Bronchial epithelial cell (primary cell): ENCODE measurements at regions not wholly inside any gene's neighbourhood (a gene's known extent, or its start where the extent isn't known, plus 50 kb on each side); places are given as distances from the start of the nearest gene placed in this dataset.

Experiments
- DNase-seq: peaks from one replicate; pipeline ENCODE4 v3.0.0-alpha.2; 2010; ENCODE audit warnings: low read depth
- FAIRE-seq: peaks from 2 replicates; lab custom pipeline; 2011; peaks lifted over from hg19 to GRCh38; lab: Jason Lieb, UNC
- H3K27me3 ChIP-seq: 2 replicates; pipeline ENCODE4 v1.5.1; 2011; ENCODE audit warnings: low read length; ENCODE audit not compliant: control insufficient read depth, insufficient read depth
- H3K36me3 ChIP-seq: 2 replicates; pipeline ENCODE4 v1.5.1; 2011; ENCODE audit warnings: low read length; ENCODE audit not compliant: control insufficient read depth, insufficient read depth
- H3K4me3 ChIP-seq: 2 replicates; pipeline ENCODE4 v1.5.1; 2011; ENCODE audit warnings: mild to moderate bottlenecking, low read depth, low read length, control low read depth
- TF ChIP-seq, protein P1 (sequence below): IDR thresholded peaks from 2 replicates; pipeline ENCODE4 v1.5.1; 2011; ENCODE audit warnings: mild to moderate bottlenecking, moderate library complexity, low read length, control low read depth, inconsistent platforms; ENCODE audit not compliant: insufficient read depth, severe bottlenecking

DNA sequence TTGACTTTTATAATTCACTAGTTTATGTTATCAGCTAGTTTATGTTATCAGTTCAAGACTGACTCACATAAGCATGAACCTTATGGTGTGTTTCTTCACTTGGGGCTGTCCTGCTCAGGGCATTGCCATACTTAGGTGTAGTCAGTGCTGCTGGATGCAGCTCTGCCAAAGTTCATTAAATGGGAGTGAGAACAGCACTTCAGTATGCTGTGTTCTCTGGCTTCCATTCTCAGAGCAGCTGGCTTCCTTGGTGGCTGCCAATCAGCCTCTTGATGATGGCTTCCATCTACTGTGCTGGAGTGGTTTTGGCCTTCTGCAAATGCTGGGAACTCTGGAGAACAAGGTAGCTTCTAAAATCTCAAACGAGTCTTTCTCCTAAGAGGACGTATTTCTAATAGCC is 170.7 kb downstream of the TDRD15 start:
- no peak overlapping the region for H3K4me3 ChIP-seq
- H3K36me3 ChIP-seq: no peaks in the 10 kb centered on the region
- FAIRE-seq: no peak
- no peak for DNase-seq
- no peaks in the 10 kb centered on the region for H3K27me3 ChIP-seq
- TF ChIP-seq, protein P1, sequence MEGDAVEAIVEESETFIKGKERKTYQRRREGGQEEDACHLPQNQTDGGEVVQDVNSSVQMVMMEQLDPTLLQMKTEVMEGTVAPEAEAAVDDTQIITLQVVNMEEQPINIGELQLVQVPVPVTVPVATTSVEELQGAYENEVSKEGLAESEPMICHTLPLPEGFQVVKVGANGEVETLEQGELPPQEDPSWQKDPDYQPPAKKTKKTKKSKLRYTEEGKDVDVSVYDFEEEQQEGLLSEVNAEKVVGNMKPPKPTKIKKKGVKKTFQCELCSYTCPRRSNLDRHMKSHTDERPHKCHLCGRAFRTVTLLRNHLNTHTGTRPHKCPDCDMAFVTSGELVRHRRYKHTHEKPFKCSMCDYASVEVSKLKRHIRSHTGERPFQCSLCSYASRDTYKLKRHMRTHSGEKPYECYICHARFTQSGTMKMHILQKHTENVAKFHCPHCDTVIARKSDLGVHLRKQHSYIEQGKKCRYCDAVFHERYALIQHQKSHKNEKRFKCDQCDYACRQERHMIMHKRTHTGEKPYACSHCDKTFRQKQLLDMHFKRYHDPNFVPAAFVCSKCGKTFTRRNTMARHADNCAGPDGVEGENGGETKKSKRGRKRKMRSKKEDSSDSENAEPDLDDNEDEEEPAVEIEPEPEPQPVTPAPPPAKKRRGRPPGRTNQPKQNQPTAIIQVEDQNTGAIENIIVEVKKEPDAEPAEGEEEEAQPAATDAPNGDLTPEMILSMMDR: no peak

GRCh38 chr2:21299411-21299810 is 175.6 kb downstream of the TDRD15 start:
- FAIRE-seq: no peak

DNA sequence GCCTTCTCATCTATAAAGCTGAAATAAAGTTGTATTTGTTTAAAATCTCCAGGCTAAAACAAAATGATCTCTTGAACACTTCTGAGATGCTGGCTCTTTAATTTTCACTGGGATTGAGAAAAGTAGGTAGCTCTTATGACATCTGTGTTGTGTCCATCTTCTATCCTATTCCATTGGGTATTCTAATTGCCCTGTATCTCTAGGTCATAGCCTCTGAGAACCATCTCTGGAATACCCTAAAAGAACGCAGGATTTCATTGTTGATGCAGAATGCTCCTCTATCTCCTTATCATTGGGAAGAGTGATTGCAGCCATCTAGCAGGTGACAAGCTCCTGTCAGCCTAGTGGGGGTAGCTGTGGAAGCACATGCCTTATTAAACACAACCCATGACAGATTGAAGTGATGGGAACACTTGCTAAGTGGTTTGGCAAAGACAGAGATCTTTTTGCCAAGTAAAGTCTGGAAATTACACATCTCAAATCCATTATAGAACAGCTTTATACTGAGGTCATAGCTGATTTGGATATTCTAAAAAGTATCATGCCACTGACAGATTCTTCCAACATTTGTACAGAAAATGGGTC is 178.2 kb downstream of the TDRD15 start:
- FAIRE-seq: no peak
- no peaks in the 10 kb centered on the region for H3K36me3 ChIP-seq
- TF ChIP-seq, protein P1: no peak
- DNase-seq: no peak
- H3K27me3 ChIP-seq: no peaks in the 10 kb centered on the region
- no peak overlapping the region for H3K4me3 ChIP-seq

More at GRCh38 chr2:21299411-21299810, 175.6 kb downstream of the TDRD15 start:
- no peak for DNase-seq
- Histone ChIP-seq H3K36me3 (no peaks in the 10 kb centered on the region), H3K27me3 (no peaks in the 10 kb centered on the region), H3K4me3 (no peak overlapping the region)
- TF ChIP-seq, protein P1: no peak

DNA sequence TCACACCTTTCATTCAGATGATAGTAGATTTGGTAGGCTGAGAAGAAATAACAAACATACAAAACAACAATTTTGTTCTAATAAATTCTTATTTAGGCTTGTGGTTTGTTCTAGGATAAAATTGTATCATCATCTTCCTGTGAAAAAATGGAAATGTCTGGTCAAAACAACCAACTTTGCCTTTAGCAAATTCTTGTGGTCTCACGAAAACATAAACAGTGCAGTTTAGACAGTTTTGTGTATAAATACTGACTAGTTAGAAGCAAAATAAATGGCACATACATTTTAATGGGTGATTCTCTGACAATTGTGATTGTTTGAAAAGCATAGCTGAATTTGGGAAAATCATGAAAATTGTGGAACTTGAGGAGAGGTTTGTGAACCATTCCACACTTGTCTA is 180.1 kb downstream of the TDRD15 start:
- no peak overlapping the region for H3K4me3 ChIP-seq
- no peaks in the 10 kb centered on the region for H3K36me3 ChIP-seq
- DNase-seq (no peak), FAIRE-seq (no peak)
- H3K27me3 ChIP-seq: no peaks in the 10 kb centered on the region
- TF ChIP-seq, protein P1: no peak

- DNase-seq (no peak), FAIRE-seq (no peak)
- H3K36me3 ChIP-seq: no peaks in the 10 kb centered on the region
- TF ChIP-seq, protein P1: no peak
- H3K4me3 ChIP-seq: no peak overlapping the region
- H3K27me3 ChIP-seq: no peaks in the 10 kb centered on the region
Measured at GRCh38 chr2:21305581-21305980, 181.8 kb downstream of the TDRD15 start.

- Histone ChIP-seq H3K27me3 (no peaks in the 10 kb centered on the region), H3K4me3 (no peak overlapping the region), H3K36me3 (no peaks in the 10 kb centered on the region)
- DNase-seq (no peak), FAIRE-seq (no peak)
- TF ChIP-seq, protein P1: no peak
Measured at GRCh38 chr2:21306235-21306634, 182.5 kb downstream of the TDRD15 start.
